DND-41 (cell line): ENCODE measurements at regions not wholly inside any gene's neighbourhood (a gene's known extent, or its start where the extent isn't known, plus 50 kb on each side); places are given as distances from the start of the nearest gene placed in this dataset.

ENCODE experiments used
- ATAC-seq: fragments of 200-7000 bp; cut with Tn5 transposase; 3 replicates; pipeline ENCODE4 v1.9.1; 2021; ENCODE audit warnings: low read depth; ENCODE audit not compliant: insufficient read depth
- DNase-seq: peaks from one replicate; pipeline ENCODE4 v3.0.0-alpha.2; 2020
- H2AFZ ChIP-seq: 2 replicates; pipeline ENCODE4 v1.6.0; 2012; ENCODE audit warnings: low read depth, low read length
- H3K27ac ChIP-seq: 2 replicates; pipeline ENCODE4 v1.5.1; 2012; ENCODE audit warnings: low read length, inconsistent platforms
- H3K27me3 ChIP-seq: fragments of 200-600 bp; sonication (generic); 2 replicates; pipeline ENCODE4 v1.6.0; 2012; ENCODE audit warnings: low read length, mild to moderate bottlenecking, inconsistent platforms; ENCODE audit not compliant: insufficient read depth, poor library complexity
- H3K36me3 ChIP-seq: 2 replicates; pipeline ENCODE4 v1.5.1; 2012; ENCODE audit warnings: low read length, inconsistent platforms; ENCODE audit not compliant: insufficient read depth
- H3K4me1 ChIP-seq: 2 replicates; pipeline ENCODE4 v1.5.1; 2012; ENCODE audit warnings: mild to moderate bottlenecking, low read length; ENCODE audit not compliant: insufficient read depth
- H3K4me2 ChIP-seq: 2 replicates; pipeline ENCODE4 v1.6.0; 2012; ENCODE audit warnings: mild to moderate bottlenecking, moderate library complexity, low read length, inconsistent platforms; ENCODE audit not compliant: insufficient read depth
- H3K4me3 ChIP-seq, 2 experiments: fragments of 200-600 bp in 1 of 2; shearing (Covaris generic) in 1 of 2; 2 replicates each; pipeline ENCODE4 v1.5.1; 2012 to 2016; ENCODE audit warnings: inconsistent platforms in 2 of 2, low read length in 2 of 2, mild to moderate bottlenecking in 2 of 2, low read depth in 1 of 2, moderate library complexity in 1 of 2
- H3K79me2 ChIP-seq: 2 replicates; pipeline ENCODE4 v1.6.0; 2012; ENCODE audit warnings: low read length, inconsistent platforms; ENCODE audit not compliant: insufficient read depth
- H3K9ac ChIP-seq: 2 replicates; pipeline ENCODE4 v1.6.0; 2012; ENCODE audit warnings: low read depth, mild to moderate bottlenecking, inconsistent platforms, low read length, moderate library complexity
- H3K9me3 ChIP-seq: 2 replicates; pipeline ENCODE4 v1.5.1; 2012; ENCODE audit warnings: low read length, moderate library complexity, mild to moderate bottlenecking, inconsistent platforms; ENCODE audit not compliant: insufficient read depth, severe bottlenecking
- H4K20me1 ChIP-seq: 2 replicates; pipeline ENCODE4 v1.6.0; 2012; ENCODE audit warnings: low read length; ENCODE audit not compliant: insufficient read depth
- EZH2 ChIP-seq: IDR thresholded peaks from 3 replicates; pipeline ENCODE4 v1.6.1; 2012; ENCODE audit warnings: borderline replicate concordance, low read depth, mild to moderate bottlenecking, moderate library complexity, low read length, inconsistent platforms; ENCODE audit not compliant: severe bottlenecking
- TF ChIP-seq, protein P1 (sequence below): IDR thresholded peaks from 2 replicates; pipeline ENCODE4 v1.5.1; 2012; ENCODE audit warnings: borderline replicate concordance, low read length, moderate library complexity, mild to moderate bottlenecking; ENCODE audit not compliant: poor library complexity, severe bottlenecking; ENCODE audit errors: extremely low read depth

DNA sequence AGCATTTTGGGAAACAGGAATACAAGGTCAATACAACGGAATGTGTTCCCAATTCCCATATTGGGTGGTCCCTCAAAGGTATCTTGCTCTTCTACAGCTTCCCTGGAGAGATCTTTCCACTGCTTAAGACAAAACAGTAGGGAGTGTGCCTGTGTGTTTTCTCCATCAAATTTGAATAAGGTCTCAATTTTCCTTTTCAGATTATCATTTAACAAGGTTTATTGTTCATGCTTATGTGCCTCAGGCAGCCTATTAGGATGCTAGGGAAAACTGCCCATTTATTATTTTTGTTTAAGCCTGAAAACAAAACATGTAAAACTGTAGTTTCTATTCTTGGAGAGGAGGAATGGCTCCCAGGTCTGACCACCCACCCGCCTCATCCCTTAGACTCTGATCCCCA lies 622.7 kb downstream of the LMO4 start:
- no peak for ATAC-seq
- H3K9ac ChIP-seq = no peak overlapping the region
- H3K4me1 ChIP-seq = no peaks in the 10 kb centered on the region
- no peak overlapping the region for H3K27ac ChIP-seq
- no peak overlapping the region for H2AFZ ChIP-seq
- peaks cover 11% of the 10 kb centered on the region for H3K27me3 ChIP-seq
- no peaks in the 10 kb centered on the region for H3K9me3 ChIP-seq
- H4K20me1 ChIP-seq = no peaks in the 10 kb centered on the region
- DNase-seq = no peak
- no peak overlapping the region for H3K4me3 ChIP-seq
- TF ChIP-seq, protein P1, sequence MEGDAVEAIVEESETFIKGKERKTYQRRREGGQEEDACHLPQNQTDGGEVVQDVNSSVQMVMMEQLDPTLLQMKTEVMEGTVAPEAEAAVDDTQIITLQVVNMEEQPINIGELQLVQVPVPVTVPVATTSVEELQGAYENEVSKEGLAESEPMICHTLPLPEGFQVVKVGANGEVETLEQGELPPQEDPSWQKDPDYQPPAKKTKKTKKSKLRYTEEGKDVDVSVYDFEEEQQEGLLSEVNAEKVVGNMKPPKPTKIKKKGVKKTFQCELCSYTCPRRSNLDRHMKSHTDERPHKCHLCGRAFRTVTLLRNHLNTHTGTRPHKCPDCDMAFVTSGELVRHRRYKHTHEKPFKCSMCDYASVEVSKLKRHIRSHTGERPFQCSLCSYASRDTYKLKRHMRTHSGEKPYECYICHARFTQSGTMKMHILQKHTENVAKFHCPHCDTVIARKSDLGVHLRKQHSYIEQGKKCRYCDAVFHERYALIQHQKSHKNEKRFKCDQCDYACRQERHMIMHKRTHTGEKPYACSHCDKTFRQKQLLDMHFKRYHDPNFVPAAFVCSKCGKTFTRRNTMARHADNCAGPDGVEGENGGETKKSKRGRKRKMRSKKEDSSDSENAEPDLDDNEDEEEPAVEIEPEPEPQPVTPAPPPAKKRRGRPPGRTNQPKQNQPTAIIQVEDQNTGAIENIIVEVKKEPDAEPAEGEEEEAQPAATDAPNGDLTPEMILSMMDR = no peak
- no peak for TF ChIP-seq EZH2
- H3K36me3 ChIP-seq = no peaks in the 10 kb centered on the region
- no peaks in the 10 kb centered on the region for H3K79me2 ChIP-seq
- H3K4me2 ChIP-seq = no peak overlapping the region

DNA sequence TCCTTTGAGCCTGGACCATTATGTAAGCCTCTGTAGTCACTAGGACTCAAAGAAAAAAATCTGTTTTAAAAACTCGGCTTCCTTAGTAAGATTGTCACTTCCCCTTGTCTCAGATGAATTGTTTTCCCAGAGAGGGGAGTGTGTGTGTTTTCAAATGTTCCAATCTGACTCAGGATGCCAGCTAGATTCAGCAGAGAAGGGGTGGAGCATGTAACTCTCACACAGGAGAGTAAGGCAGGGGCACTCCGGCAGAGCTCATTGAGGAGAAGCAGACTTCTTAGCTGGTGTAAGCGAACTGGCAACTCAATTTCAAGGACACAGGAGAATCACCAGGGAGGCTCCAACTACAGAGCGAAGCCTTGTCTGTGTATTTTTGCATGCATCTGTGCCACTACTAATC lies 623.2 kb downstream of the LMO4 start:
- DNase-seq (no peak), ATAC-seq (no peak)
- H4K20me1 ChIP-seq = no peaks in the 10 kb centered on the region
- H2AFZ ChIP-seq = no peak overlapping the region
- no peak overlapping the region for H3K9ac ChIP-seq
- H3K9me3 ChIP-seq = no peaks in the 10 kb centered on the region
- no peaks in the 10 kb centered on the region for H3K79me2 ChIP-seq
- H3K36me3 ChIP-seq = no peaks in the 10 kb centered on the region
- no peak overlapping the region for H3K4me3 ChIP-seq
- no peak overlapping the region for H3K4me2 ChIP-seq
- no peak for TF ChIP-seq EZH2
- TF ChIP-seq, protein P1 = no peak
- no peaks in the 10 kb centered on the region for H3K4me1 ChIP-seq
- H3K27me3 ChIP-seq = peaks cover 11% of the 10 kb centered on the region
- H3K27ac ChIP-seq = no peak overlapping the region

DNA sequence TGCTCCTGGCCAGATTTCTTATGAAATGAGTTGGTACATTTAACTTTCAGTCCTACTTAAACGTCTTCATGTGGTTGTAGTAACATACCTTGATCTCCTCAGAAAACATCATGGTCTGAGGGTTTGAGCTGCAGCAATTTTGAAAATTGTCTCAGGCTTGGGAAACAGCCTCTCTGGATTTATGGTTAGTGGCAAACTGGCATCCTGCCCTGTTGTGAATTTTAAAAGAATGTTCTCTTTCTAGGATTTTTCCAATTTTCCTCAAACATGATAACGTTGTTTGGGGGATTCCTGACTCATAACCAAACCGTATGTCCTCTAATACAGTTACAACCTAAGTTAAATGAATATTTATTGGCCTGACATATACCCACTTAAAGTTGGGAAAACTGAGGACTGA lies 624.4 kb downstream of the LMO4 start:
- Histone ChIP-seq H3K4me2 (no peak overlapping the region), H3K27me3 (peaks cover 11% of the 10 kb centered on the region)

More for the DNA sequence above, 624.4 kb downstream of the LMO4 start:
- ATAC-seq = no peak
- no peak overlapping the region for H3K9ac ChIP-seq
- H3K9me3 ChIP-seq = no peaks in the 10 kb centered on the region
- no peak overlapping the region for H2AFZ ChIP-seq
- H3K27ac ChIP-seq = no peak overlapping the region
- H3K4me3 ChIP-seq = no peak overlapping the region
- H4K20me1 ChIP-seq = no peaks in the 10 kb centered on the region
- DNase-seq = no peak
- H3K36me3 ChIP-seq = no peaks in the 10 kb centered on the region
- H3K4me1 ChIP-seq = no peaks in the 10 kb centered on the region
- TF ChIP-seq, protein P1 = no peak
- no peak for TF ChIP-seq EZH2
- H3K79me2 ChIP-seq = no peaks in the 10 kb centered on the region
